Thyroid gland (tissue), 4 donors: ENCODE measurements at regions not wholly inside any gene's neighbourhood (a gene's known extent, or its start where the extent isn't known, plus 50 kb on each side); places are given as distances from the start of the nearest gene placed in this dataset.

Experiments used
- CTCF ChIP-seq, 6 experiments: fragments of 200-600 bp in 3 of 6; fragments of 450-650 bp in 3 of 6; sonication (generic) in 3 of 6; IDR thresholded peaks; one replicate each; pipeline ENCODE4 v1.5.1; 2016 to 2019; ENCODE audit warnings: antibody characterized with exemption in 6 of 6, mild to moderate bottlenecking in 2 of 6, inconsistent platforms in 1 of 6, moderate library complexity in 1 of 6
- POLR2A ChIP-seq, 2 donors: fragments of 450-650 bp; IDR thresholded peaks; one replicate each; pipeline ENCODE4 v1.6.1; 2017; ENCODE audit warnings: antibody characterized with exemption in 2 of 2, mild to moderate bottlenecking in 2 of 2, moderate library complexity in 1 of 2

GRCh38 chr4:92184566-92184965, 119.2 kb upstream of the GRID2 start:
- TF ChIP-seq CTCF (IDR thresholded peaks at IDR 0.05) (no peak), POLR2A (IDR thresholded peaks at IDR 0.05) (no peak)
